Retinal pigment epithelial cell (primary cell): ENCODE measurements at regions not wholly inside any gene's neighbourhood (a gene's known extent, or its start where the extent isn't known, plus 50 kb on each side); places are given as distances from the start of the nearest gene placed in this dataset.

Source experiments
- DNase-seq: peaks from one replicate; pipeline ENCODE4 v3.0.0-alpha.2; 2010; ENCODE audit warnings: low read depth
- H3K4me3 ChIP-seq: 2 replicates; pipeline ENCODE4 v1.5.1; 2011; ENCODE audit warnings: mild to moderate bottlenecking, low read length, control low read depth, moderate library complexity
- TF ChIP-seq, protein P1 (sequence below): conservative IDR thresholded peaks from 2 replicates; pipeline ENCODE4 v1.5.1; 2011; ENCODE audit warnings: low read depth, low read length, control low read depth, inconsistent platforms

DNA sequence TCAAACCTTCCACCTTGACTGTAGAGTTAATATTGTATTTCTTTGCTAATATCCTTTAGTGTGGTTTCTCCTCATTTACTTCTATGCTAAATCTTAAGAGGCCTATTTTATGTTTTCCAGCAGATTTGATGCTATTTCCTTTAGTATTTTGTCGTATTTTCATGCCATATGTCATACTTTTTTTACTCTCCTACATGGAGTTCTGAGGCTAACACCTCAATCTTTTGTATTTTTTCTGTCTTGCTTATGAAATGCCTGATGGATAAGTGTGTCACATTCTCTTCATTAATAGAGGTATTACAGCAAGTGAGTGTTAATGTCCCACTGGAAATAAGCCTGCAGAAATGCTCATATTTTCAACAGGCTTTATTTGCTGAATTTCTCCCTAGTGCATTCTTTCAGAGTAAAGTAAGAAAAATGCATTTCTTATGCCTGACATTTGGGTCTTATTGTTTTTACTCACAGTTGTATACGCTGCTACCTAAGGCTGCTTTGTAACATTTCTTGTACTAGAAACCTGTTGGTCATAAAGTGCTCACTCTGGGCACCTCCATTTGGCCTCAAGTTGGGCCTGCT is 63.2 kb downstream of the DIPK2A start:
- H3K4me3 ChIP-seq = no peak overlapping the region
- DNase-seq = no peak
- TF ChIP-seq, protein P1, sequence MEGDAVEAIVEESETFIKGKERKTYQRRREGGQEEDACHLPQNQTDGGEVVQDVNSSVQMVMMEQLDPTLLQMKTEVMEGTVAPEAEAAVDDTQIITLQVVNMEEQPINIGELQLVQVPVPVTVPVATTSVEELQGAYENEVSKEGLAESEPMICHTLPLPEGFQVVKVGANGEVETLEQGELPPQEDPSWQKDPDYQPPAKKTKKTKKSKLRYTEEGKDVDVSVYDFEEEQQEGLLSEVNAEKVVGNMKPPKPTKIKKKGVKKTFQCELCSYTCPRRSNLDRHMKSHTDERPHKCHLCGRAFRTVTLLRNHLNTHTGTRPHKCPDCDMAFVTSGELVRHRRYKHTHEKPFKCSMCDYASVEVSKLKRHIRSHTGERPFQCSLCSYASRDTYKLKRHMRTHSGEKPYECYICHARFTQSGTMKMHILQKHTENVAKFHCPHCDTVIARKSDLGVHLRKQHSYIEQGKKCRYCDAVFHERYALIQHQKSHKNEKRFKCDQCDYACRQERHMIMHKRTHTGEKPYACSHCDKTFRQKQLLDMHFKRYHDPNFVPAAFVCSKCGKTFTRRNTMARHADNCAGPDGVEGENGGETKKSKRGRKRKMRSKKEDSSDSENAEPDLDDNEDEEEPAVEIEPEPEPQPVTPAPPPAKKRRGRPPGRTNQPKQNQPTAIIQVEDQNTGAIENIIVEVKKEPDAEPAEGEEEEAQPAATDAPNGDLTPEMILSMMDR = no peak

DNA sequence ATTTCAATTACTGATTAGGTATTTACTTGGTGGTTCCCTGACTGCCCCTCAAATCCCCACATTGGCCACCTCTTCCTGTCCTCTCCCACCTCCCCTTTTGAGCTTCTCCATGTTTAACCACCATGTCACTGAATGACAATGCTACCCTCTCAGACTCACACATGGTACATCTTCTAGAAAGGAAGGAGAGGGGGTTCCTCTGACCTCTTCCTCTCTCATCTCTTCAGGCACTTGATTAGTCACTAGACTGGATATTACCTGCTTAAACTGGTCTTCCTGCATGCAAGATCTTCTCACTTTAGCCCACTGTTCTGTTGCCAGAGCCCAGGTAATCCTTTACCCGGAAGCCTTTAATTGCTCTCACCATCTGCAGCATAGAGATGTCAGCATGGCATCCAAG is 64.9 kb downstream of the DIPK2A start:
- DNase-seq = no peak
- H3K4me3 ChIP-seq = no peak overlapping the region
- TF ChIP-seq, protein P1 = no peak

DNA sequence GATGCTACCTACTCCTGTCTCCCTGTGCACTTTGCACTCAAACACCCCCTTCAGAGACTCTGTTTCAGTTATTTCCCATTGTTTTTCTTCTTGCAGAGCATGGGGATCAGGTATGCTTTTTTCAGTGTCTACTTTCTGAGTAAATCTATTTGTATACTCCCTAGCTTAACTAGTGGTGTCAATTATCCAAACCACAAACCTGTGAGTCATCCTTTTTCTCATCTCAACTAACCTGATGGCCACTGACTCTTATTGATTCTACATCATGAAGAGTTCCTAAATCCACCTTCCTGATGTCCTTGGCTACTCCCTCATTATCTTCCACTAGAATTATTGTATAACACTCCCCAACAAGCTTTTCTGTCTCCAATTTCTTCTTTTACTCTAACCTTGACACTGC is 68.0 kb downstream of the DIPK2A start:
- no peak overlapping the region for H3K4me3 ChIP-seq
- TF ChIP-seq, protein P1 = no peak
- no peak for DNase-seq

DNA sequence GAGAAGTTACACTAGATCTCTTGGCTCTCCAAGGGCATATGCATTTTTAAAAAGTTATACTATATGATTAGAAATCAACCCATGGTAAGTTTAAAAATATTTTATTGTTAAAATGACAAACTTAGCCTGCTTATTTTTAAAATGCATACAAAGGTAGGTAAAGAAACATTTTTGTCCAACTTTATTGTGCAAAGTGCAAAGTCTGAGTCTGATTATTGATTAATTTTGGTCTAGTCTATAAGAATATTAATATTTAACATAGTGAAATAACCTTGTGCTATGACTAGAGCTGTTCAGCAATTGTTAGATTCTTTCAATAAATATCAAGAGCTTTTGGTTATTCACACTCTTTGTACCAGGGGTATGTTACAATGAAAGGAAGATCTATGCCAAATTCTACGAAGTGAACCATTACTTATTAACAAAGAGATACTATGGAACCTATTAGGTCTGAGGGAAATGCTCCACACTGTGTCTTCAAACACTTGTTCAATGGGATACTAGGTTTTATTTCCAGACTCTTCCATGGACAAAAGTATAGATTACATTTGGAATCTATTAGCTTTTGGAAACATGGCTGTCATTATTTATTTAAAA is 70.4 kb downstream of the DIPK2A start:
- H3K4me3 ChIP-seq = no peak overlapping the region
- no peak for DNase-seq
- TF ChIP-seq, protein P1 = no peak

DNA sequence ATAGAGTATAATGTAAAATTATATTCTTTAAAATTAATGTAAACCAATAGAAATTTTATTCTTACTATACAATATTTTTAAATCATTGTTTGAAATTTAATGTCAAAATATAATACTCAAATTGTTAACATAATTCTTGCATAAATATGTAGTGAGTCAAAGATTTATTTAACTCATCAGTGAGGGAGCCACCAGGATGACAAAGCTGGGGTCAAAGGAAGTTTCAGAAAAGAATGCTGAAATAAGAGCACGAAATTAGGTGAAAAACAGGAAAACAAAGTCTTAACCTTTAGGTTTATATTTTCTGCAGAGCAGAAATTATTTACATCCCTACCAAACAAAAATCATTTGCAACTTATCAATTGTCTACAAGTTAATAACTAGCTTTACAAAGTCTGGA is 74.1 kb downstream of the DIPK2A start:
- no peak for DNase-seq
- H3K4me3 ChIP-seq = no peak overlapping the region
- TF ChIP-seq, protein P1 = no peak

DNA sequence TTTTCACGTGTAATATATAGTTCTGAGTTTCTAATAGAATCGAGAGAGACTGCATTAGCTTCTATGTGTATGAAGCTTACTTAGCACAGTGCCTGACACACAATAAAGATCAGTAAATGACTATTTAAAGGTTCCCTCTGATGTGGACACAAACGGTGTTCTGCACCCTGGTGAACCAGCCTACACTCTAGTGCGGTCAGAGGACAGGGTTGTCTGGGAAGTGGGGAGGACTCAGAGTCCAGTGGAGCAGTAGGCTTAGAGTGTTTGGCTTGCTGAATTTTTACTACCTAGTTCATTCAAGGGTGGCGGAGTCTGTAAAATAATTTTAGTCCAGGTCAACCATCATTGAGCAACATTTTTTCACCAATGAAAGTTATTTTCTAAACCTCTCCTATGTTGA is 77.8 kb downstream of the DIPK2A start:
- no peak for DNase-seq

DNA sequence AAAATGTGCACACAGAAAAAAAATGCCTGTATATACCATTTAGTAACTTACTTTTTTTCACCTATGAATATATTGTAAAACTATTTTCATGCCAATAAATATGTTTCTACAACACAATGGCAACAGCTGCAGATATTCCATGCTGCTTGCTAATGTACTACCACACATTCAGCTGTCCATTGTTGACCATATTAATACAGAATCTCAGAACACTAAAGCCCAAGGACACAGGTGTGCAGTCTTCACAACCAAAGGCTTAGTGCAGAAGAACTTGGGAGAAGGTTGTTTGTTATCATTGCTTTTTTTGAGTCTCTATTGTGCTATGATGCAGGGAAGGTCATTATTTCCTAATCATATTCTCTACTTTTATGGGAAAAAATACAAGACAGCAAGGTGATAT is 79.6 kb downstream of the DIPK2A start:
- H3K4me3 ChIP-seq = no peak overlapping the region
- DNase-seq = no peak
- TF ChIP-seq, protein P1 = no peak

More for the DNA sequence above, 77.8 kb downstream of the DIPK2A start:
- TF ChIP-seq, protein P1 = no peak
- H3K4me3 ChIP-seq = no peak overlapping the region
